Effector CD8-positive, alpha-beta T cell (primary cell): ENCODE measurements at regions not wholly inside any gene's neighbourhood (a gene's known extent, or its start where the extent isn't known, plus 50 kb on each side); places are given as distances from the start of the nearest gene placed in this dataset.
"Not testable (repeated sequence)": the region's sequence is repeated elsewhere in the genome, so short reads cannot be mapped to it uniquely, and the experiment has no call there.

Experiments used
- DNase-seq: peaks from one replicate; lab custom pipeline; 2025; lab: John Stamatoyannopoulos, UW

GRCh38 chr21:14058566-14058965 is 152.2 kb downstream of the LIPI start:
- DNase-seq, result no peak

GRCh38 chr21:14057841-14058481 is 152.8 kb downstream of the LIPI start:
- not testable (repeated sequence) for DNase-seq

GRCh38 chr21:14057313-14057712 is 153.4 kb downstream of the LIPI start:
- DNase-seq, result no peak

GRCh38 chr21:14056771-14057191 is 154.0 kb downstream of the LIPI start:
- DNase-seq, result no peak

- DNase-seq, result not testable (repeated sequence)
Measured at GRCh38 chr21:14055746-14056515, 154.8 kb downstream of the LIPI start.

- DNase-seq, result no peak
Measured at GRCh38 chr21:14054682-14055081, 156.1 kb downstream of the LIPI start.

GRCh38 chr21:14050121-14050520 is 160.6 kb downstream of the LIPI start:
- DNase-seq, result no peak

GRCh38 chr21:14046401-14046800 is 164.4 kb downstream of the LIPI start:
- no peak for DNase-seq

GRCh38 chr21:14040386-14040785 is 170.4 kb downstream of the LIPI start:
- no peak for DNase-seq

- not testable (repeated sequence) for DNase-seq
Measured at GRCh38 chr21:14028619-14029018, 182.1 kb downstream of the LIPI start.

- DNase-seq, result peak; percentile 79
Measured at GRCh38 chr21:14027235-14027869, 183.4 kb downstream of the LIPI start.

- not testable (repeated sequence) for DNase-seq
Measured at GRCh38 chr21:14020108-14020507, 190.6 kb downstream of the LIPI start.

GRCh38 chr21:14015841-14016240 is 194.9 kb downstream of the LIPI start:
- DNase-seq, result not testable (repeated sequence)

GRCh38 chr21:14013623-14014498 is 196.9 kb downstream of the LIPI start:
- not testable (repeated sequence) for DNase-seq

GRCh38 chr21:14013056-14013603 is 197.6 kb downstream of the LIPI start:
- DNase-seq, result no peak

GRCh38 chr21:14012409-14012808 is 198.3 kb downstream of the LIPI start:
- DNase-seq, result no peak

- DNase-seq, result not testable (repeated sequence)
Measured at GRCh38 chr21:14011751-14012150, 199.0 kb downstream of the LIPI start.

- DNase-seq, result not testable (repeated sequence)
Measured at GRCh38 chr21:14011149-14011548, 199.6 kb downstream of the LIPI start.

- no peak for DNase-seq
Measured at GRCh38 chr21:14010729-14011128, 200.0 kb downstream of the LIPI start.

GRCh38 chr21:14009990-14010389 is 200.8 kb downstream of the LIPI start:
- not testable (repeated sequence) for DNase-seq

GRCh38 chr21:14009238-14009981 is 201.3 kb downstream of the LIPI start:
- DNase-seq, result not testable (repeated sequence)
